HG03139 (cell line): ENCODE measurements at regions not wholly inside any gene's neighbourhood (a gene's known extent, or its start where the extent isn't known, plus 50 kb on each side); places are given as distances from the start of the nearest gene placed in this dataset.
A peak's percentile ranks its signal among the peaks of the same experiment; 100 is the strongest.
"Not testable (repeated sequence)": the region's sequence is repeated elsewhere in the genome, so short reads cannot be mapped to it uniquely, and the experiment has no call there.

Experiments used
- ATAC-seq: cut with Tn5 transposase; IDR thresholded peaks from one replicate; pipeline ENCODE4 v1.9.1; 2021; ENCODE audit not compliant: unreplicated experiment

DNA sequence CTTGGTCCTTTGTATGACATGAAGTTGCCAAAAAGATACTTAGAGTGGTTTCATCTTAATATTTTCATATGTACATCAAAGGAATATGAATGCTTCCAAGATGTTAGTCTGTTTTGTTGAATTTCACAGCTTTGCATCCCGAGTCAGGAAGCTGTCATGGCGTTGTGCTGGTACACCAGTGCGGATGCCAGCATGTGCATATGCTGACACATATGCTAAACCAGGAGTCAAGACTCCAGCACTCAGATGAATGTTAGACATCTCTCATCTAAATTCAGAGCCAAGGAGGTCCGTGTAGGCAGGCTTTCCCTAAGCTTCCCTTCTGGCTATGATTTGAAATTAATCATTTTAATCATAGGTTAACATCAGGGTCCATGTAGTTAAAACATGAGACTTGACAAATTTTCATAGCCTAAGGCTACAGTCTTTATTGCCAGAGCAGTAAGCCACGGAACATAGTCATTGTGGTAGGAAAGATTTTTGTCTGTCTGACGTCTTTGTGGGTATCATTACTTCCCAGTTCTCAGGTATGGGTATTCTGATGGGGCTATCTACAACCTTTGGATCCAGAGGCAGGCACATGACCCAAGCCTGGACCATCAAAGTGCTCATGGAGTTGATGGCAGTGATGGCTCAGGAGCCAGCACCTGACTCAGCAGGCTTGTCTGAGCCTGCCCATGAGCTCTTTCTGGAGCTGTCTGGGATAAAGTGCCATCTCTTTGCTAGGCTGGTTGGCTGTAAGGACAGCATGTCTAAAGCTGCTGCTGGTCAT lies 246.1 kb downstream of the KCNRG start:
- no peak for ATAC-seq

DNA sequence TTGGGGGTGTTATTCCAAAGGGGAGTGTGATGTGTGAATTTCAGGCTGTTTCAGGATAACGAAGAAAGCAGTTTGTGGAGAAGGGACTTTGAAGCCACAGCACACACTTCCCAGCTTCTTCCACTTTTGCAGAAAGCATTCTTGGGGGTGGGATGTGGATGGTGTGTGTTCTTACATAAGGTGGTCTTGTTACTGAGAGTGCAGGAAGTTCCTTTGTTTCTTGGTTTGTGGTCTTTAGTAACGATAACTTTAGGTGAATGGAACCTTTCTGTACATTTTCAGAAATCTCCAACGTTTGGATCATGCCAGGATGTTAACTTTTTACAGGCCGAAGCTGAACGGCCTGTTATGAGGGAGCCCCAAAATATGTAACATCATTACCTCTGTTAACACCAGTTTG lies 251.8 kb downstream of the KCNRG start:
- ATAC-seq = no peak

DNA sequence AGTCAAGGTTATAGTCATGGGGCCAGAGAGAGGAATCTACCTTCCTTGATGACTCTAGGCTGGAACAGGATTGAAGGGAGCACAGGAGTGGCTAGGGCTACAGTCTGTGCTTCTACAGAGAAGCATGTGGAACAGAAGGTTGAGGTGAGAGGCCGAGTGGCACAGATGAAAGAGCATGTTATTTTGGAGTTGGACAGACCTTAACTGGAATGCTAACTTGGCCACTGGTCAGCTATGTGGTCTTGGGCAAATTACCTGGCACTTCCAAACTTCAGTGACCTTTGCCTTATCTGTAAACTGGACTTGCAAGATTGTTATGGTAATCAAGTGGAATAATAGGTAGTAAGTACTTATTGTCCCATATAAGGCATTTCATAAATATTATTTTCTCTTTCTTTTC lies 252.7 kb downstream of the KCNRG start:
- no peak for ATAC-seq

GRCh38 chr13:50268500-50268899 lies 253.3 kb downstream of the KCNRG start:
- ATAC-seq = no peak

GRCh38 chr13:50274181-50274580 lies 258.9 kb downstream of the KCNRG start:
- ATAC-seq = no peak

GRCh38 chr13:50275392-50276063 lies 260.3 kb downstream of the KCNRG start:
- no peak for ATAC-seq

GRCh38 chr13:50276550-50276949 lies 261.3 kb downstream of the KCNRG start:
- no peak for ATAC-seq

DNA sequence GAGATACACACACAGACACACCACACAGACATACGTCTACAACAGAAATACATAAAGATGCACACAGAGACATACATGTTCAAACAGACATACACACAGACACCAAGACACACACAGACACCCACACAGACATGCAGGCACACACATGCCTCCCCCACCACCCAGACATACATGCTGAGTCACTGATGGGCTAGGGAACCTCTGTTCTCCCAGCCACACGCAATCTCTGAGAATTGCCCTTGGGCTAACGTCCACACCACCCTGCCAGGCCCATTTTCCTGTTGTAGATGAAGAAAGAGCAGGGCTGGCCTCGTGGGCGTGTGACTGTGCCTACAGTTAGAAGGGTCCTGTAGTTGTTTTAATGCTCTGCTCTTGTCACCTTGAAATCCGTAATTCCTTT lies 261.9 kb downstream of the KCNRG start:
- no peak for ATAC-seq

- ATAC-seq = no peak
Measured at GRCh38 chr13:50277906-50278305, 262.7 kb downstream of the KCNRG start.

GRCh38 chr13:50280441-50280937 lies 265.2 kb downstream of the KCNRG start:
- no peak for ATAC-seq

GRCh38 chr13:50282016-50282415 lies 266.8 kb downstream of the KCNRG start:
- no peak for ATAC-seq

DNA sequence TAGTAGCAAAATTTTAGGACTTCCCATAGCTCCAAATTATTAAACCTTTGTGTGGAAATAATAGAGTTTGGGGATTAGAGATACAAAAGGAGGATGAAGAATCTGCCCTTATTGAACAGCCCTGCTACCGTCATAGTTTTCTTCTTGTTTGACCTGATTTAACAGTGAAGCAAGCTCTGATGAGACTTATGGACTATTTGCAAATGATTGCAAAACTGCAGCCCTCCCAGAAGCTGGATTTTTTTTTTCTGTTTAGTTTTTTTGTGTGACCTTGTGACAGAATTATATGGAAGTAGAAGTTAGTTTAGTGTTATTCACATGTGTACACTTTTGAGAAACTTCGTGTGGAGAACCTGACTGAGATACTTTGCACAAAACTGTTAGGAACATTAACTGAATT lies 267.8 kb downstream of the KCNRG start:
- ATAC-seq = no peak

GRCh38 chr13:50284540-50284939 lies 269.3 kb downstream of the KCNRG start:
- peak; percentile 66 for ATAC-seq

GRCh38 chr13:50285283-50285682 lies 270.0 kb downstream of the KCNRG start:
- ATAC-seq = no peak

- no peak for ATAC-seq
Measured at GRCh38 chr13:50286324-50286723, 271.1 kb downstream of the KCNRG start.

GRCh38 chr13:50290186-50290585 lies 274.9 kb downstream of the KCNRG start:
- no peak for ATAC-seq

DNA sequence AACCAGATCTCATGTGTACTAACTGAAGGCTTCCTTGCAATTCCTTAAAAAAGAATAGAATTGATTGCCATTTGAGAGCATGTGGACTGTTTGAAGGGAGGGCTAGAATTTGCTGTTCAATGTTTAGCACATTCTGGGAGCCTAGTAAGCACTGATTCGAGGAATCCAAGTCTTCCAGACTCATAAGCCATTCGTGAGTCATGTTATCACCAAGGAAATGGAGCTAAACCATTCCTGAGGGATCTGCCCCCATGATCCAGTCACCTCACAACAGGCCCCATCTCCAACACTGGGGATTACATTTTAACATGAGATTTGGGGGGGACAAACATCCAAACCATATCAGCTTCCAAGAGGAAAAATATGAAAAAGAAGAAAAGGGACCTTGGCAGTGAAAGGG lies 276.4 kb downstream of the KCNRG start:
- no peak for ATAC-seq

- no peak for ATAC-seq
Measured at GRCh38 chr13:50292081-50292480, 276.8 kb downstream of the KCNRG start.

- ATAC-seq = not testable (repeated sequence)
Measured at GRCh38 chr13:50294425-50294824, 279.2 kb downstream of the KCNRG start.

DNA sequence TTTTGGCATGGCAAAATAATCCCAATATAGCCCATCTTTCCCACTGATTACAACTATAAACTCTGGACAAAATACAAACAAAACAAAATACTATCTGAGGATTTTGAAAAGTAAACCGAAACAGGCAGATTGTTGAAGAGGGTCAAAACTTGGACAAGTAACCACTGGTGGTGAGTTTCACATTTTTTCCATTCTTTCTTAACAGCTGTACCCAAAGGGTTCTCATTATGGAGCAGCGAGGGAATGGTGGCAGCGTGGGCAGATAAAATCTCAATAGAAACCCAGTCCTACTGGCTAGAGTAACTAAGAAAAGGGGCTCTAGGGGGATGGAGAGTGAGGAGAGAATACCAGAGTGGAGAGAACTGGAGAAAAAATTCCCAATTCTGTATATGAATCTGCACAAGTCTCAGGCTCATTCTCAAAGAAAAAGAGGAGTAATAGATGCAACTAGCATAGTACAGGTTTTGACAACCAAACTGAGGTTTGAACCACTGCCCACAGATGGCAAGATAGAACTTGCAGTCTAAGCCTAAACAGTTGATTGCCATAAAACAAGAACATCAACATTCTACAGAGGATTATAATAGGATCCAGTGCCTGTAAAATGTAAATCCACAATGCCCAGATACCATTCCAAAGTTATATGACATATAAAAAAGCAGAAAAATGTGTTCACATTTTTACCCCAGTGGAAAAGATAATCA lies 284.5 kb downstream of the KCNRG start:
- ATAC-seq = no peak

DNA sequence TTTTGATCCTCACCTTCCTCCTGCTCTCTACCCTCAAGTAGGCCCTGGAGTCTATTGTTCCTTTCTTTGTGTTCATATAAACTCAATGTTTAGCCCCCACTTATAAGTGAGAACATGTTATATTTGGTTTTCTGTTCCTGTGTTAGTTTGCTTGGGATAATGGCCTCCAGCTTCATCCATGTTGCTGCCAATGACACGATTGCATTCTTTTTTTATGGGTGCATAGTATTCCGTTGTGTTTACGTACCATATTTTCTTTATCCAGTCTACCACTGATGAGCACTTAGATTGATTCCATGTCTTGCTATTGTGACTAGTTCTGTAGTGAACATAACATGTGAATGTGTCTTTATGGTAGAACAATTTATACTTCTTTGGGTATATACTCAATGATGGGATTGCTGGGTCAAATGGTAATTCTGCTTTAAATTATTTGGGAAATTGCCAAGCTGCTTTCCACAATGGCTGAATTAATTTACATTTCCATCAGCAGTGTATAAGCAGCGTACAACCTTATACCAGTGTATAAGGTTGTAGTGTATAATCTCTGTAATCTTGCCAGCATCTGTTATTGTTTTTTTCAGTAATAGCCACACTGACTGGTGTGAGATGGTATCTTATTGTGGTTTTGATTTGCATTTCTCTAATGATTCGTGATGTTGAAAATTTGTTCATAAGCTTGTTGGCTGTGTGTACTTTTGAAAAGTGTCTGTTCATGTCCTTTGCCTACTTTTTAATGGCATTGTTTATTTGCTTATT lies 288.9 kb downstream of the KCNRG start:
- no peak for ATAC-seq
